HG02852 (cell line): ENCODE measurements at regions not wholly inside any gene's neighbourhood (a gene's known extent, or its start where the extent isn't known, plus 50 kb on each side); places are given as distances from the start of the nearest gene placed in this dataset.
A peak's percentile ranks its signal among the peaks of the same experiment; 100 is the strongest.
"Not testable (repeated sequence)": the region's sequence is repeated elsewhere in the genome, so short reads cannot be mapped to it uniquely, and the experiment has no call there.

Experiments
- ATAC-seq: cut with Tn5 transposase; IDR thresholded peaks from one replicate; pipeline ENCODE4 v1.9.1; 2021; ENCODE audit warnings: mild to moderate bottlenecking, moderate library complexity; ENCODE audit not compliant: unreplicated experiment

- no peak for ATAC-seq
These were observed 269.4 kb downstream of the AMY1C start for GRCh38 chr1:104018922-104019674.

- ATAC-seq: no peak
These were observed 270.0 kb downstream of the AMY1C start for GRCh38 chr1:104019675-104020049.

GRCh38 chr1:104028416-104029035 is 278.8 kb downstream of the AMY1C start:
- peak; percentile 75 for ATAC-seq

DNA sequence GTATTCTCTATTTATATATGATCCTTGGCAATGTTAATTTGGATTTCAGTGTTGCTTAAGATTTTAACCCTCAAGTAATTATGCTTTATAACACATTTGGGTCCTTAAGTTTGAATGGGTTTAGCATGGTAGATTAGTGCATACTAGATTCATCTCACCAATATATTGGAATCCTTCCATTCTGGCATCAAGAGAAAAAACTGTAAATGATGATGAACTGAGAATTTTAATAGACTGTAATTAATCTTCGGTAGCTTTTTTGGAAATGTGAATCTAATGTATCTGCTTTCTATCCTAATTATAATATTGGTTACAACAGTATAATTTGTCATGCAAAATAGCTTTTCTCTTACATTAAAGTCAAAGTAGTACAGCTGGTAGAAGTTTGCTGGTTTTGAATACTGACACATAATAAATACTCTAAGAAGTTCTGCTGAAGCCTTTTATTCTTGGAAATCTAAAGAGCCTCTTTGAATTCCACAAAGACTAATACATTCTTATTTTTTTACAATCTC is 279.8 kb downstream of the AMY1C start:
- ATAC-seq: no peak

GRCh38 chr1:104056786-104057185 is 307.1 kb downstream of the AMY1C start:
- ATAC-seq: no peak

DNA sequence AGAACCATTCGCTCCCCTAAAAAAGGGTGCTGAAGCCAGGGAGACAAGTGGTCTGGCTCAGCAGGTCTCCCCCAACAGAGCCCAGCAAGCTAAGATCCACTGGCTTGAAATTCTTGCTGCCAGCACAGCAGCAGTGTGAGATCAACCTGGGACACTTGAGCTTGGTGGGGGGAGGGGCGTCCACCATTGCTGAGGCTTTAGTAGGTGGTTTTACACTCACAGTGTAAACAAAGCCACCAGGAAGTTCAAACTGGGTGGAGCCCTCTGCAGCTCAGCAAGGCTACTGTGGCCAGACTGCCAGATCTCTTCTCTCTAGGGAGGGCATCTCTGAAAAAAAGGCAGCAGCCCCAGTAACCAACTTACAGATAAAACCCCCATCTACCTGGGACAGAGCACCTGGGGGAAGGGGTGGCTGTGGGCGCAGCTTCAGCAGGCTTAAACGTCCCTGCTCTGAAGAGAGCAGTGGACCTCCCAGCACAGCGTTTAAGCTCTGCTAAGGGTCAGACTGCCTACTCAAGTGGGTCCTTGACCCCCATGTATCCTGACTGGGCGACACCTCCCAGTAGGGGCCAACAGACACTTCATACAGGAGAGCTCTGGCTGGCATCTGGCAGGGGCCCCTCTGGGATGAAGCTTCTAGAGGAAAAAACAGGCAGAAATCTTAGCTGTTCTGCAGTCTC is 307.7 kb downstream of the AMY1C start:
- ATAC-seq: not testable (repeated sequence)

- ATAC-seq: not testable (repeated sequence)
These were observed 311.9 kb downstream of the AMY1C start for GRCh38 chr1:104061637-104062036.

DNA sequence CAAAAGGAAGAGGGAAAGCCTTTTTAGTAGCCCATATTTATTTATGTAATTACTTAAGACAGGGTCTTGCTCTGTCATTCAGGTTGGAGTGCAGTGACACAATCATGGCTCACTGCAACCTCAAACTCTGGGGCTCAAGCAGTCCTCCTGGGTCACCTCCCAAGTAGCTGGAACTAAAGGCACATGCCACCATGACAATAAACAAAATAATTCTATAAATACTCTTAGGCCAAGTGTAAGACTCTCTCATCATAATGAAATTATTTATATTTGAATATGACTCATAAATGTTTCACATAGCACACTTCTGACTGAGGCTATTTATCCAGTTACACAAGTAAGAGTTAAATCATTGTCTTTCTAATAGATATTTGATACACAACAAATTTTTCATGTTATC is 314.7 kb downstream of the AMY1C start:
- ATAC-seq: no peak

DNA sequence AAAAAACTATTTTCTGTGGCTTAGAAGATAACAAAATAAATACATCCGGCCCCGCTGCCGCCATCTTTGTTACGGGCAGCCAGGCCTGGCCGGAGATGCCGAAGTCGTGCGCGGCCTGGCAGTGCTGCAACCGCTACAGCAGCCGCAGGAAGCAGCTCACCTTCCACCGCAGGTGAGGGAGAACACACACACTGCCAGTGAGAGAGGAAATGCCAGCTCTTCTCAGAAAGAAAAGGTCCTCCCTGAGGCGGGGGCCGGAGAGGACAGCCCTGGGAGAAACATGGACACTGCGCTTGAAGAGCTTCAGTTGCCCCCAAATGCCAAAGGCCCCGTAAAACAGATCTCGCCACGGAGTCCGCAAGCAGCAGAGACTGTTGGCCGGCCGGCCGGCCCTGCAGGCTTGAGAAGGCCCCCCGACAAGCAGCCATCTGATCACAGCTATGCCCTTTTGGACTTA is 323.2 kb downstream of the AMY1C start:
- no peak for ATAC-seq

DNA sequence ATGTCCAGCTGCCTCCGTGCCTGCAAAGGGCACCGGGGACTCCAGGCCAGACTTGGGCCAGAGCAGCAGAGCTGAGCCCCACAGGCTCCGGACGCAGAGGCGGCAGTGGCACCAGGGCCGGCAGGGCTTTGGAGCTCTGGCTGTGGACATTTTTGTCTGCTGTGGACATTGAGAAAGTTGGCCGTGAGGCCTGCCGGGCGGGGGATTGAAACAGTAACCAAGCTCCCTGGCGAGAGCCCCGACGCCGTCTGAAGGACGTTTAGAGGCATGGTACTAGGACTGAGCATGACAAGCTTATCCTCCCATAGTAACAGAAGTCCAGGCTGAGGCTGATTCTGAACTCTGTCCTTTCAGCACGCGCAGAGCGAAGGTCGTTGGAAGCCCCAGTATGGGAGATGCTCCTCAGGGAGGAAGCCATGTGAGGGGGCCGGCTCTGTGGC is 323.8 kb downstream of the AMY1C start:
- ATAC-seq: no peak

DNA sequence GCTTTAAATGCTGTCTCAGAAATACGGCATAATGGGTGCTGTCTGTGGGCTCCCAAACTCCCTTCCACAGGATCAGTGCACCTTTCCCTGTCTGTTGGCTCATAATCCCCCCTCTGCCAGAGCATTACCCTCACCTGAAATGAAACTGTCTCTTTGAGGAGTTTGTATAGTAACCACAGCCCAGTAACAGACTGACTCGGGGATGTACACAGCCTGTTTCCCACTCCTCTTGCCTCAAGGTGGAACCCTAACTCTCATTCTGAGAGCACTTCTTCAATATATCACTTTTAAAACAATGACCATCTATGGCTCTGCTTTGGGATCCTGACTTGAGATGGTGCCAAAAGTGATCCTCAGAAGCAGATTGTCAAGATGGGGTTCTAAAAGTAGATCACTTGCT is 332.5 kb downstream of the AMY1C start:
- ATAC-seq: peak; percentile 47

GRCh38 chr1:104084380-104084779 is 334.7 kb downstream of the AMY1C start:
- ATAC-seq: no peak

DNA sequence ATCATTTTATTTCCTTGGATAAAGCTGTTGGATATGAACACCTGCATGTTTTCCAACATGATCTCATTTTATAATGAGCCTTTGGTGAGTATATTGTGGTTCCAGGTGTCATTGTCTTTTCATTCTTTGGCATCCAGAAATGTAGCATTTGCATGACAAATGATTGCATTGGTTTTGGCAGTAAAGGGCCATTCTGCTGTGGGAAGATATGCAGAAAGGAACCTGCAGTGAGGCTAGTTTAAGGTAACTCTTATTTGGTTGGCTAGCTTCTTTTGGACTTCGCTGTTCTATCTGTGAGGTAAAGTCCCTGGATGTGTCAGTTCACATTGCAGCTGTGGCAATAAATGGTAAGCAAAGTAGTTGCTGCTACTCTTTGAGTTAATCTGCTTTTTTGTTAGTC is 343.0 kb downstream of the AMY1C start:
- no peak for ATAC-seq

DNA sequence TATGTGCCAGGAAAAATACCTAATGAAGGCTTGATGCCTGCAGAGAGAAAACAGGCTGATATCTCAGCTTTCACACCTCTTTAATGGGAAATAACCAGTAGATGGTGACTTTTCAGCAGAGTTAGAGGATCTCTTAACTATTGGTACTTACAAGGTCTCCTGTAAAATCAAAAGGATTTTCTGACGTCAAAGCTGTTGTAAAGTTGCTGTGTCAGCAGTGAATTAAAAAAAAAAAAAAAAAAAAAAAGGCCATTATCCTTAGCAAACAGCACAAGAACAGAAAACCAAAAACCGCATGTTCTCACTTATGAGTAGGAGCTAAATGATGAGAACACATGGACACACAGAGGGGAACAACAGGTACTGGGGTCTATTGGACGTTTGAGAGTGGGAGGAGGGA is 349.1 kb downstream of the AMY1C start:
- no peak for ATAC-seq

- ATAC-seq: no peak
These were observed 350.4 kb downstream of the AMY1C start for GRCh38 chr1:104100115-104100514.

GRCh38 chr1:104105465-104105864 is 355.8 kb downstream of the AMY1C start:
- ATAC-seq: no peak

DNA sequence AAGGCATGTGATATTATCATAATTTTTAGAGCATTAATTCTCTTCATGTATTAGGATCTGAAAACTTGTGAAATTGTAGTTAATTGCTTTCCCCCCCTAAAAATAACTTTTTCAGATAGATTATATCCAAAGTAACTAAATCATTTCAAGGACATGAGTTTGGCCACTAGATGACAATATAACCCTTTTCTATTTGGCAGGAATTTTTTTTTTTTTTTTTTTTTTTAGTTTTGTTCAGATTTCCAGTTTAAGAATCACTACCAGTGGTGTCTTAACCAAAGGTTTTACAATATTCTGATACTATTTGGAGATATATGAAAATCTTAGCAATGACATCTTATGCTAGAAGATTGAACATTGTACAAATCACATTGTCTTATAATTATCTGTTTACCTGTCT is 370.8 kb downstream of the AMY1C start:
- ATAC-seq: no peak

- ATAC-seq: no peak
These were observed 371.6 kb downstream of the AMY1C start for GRCh38 chr1:104121271-104121670.

- no peak for ATAC-seq
These were observed 375.6 kb downstream of the AMY1C start for GRCh38 chr1:104125266-104125665.

DNA sequence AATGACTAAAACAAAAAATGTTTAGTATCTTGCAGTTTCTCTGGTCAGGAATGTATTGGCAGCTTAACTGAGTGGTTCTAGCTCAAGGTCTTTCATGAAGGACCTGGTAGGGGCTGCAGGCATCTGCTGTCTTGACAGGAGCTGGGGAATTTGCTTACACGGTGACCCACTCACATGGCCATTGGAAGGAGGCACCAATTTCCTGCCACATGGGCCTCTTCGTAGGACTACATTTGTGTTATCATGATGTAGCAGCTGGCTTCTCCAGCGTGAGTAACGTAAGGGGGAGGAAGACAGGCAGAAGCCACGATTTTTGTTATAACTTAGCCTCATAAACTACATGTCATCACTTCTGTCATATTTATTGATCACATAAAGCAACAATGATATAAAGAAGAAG is 376.3 kb downstream of the AMY1C start:
- ATAC-seq: no peak

GRCh38 chr1:104132382-104132973 is 382.8 kb downstream of the AMY1C start:
- ATAC-seq: peak; percentile 69
